KOPT-K1 (cell line): ENCODE measurements at regions not wholly inside any gene's neighbourhood (a gene's known extent, or its start where the extent isn't known, plus 50 kb on each side); places are given as distances from the start of the nearest gene placed in this dataset.

ENCODE experiments used
- H3K27ac ChIP-seq: fragments of 200-600 bp; sonication (generic); 2 replicates; pipeline ENCODE4 v1.5.1; 2016; ENCODE audit warnings: antibody characterized with exemption, mild to moderate bottlenecking, low read depth, low read length; ENCODE audit not compliant: poor library complexity, severe bottlenecking
- H3K36me3 ChIP-seq: fragments of 200-600 bp; sonication (generic); 2 replicates; pipeline ENCODE4 v1.5.1; 2017; ENCODE audit warnings: antibody characterized with exemption, mild to moderate bottlenecking, low read length, moderate library complexity; ENCODE audit not compliant: insufficient read depth
- H3K9me3 ChIP-seq: fragments of 200-600 bp; sonication (generic); 2 replicates; pipeline ENCODE4 v1.5.1; 2017; ENCODE audit warnings: antibody characterized with exemption, low read length, mild to moderate bottlenecking; ENCODE audit not compliant: insufficient read depth, poor library complexity, severe bottlenecking

DNA sequence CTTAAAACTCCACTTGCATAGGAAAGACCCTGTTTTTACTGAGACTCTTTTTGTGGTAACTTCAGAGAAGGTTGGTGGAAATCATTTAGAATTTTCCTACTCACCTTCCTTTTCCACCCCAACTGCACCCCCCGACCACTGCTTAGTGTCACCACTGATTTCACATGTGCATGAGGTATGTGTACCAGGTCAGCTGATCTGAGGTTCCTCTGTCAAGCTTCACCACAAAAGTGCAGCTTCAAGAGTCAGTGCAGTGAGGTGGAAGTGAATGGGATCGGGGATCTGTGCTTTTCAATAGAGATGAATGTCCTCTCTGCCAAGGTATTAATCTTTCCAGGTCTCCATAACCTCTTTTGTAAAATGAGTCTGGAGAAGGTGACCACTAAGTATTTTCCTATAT, 260.5 kb upstream of the WWC1 start:
- Histone ChIP-seq H3K9me3 (no peaks in the 10 kb centered on the region), H3K36me3 (no peaks in the 10 kb centered on the region), H3K27ac (no peak overlapping the region)

DNA sequence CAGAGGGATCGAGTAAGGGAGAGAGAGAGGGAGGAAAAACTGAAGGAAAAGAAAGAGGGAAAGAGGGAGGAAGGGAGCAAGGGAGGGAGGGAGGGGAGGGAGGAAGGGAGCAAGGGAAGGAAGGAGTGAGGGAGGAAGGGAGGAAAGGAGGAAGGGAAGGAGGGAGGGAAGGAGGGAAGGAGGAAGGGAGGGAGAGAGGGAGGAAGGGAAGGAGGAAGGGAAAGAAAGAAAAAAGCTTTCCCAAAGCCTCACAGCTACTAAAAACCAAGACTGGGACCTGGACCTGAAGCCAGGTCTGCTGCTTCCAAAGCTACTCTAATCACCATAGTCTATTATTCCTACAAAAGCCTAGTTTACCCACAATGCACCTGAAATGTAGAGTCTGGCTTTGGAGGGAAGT, 259.8 kb upstream of the WWC1 start:
- no peaks in the 10 kb centered on the region for H3K36me3 ChIP-seq
- H3K9me3 ChIP-seq, result no peaks in the 10 kb centered on the region
- H3K27ac ChIP-seq, result no peak overlapping the region

DNA sequence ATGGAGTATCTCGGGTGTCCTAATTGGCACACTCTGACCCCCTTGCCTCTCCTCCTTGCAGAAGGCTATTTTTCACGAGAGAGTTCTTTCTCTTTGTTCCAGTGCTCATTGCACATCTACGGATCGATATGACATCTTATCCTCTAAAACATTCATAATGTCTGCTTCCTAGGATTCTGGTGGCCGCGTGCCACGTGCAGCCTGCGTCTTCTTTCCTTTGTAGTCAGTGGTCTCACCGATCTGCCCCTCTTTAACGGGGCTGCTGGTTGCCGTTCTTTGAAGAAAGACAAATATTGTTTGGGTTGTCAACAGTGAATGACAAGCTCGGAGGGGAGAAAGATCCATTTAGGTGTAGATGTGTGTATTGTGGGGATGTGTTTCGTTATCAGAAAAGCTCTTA, 252.4 kb upstream of the WWC1 start:
- Histone ChIP-seq H3K36me3 (no peaks in the 10 kb centered on the region), H3K9me3 (no peaks in the 10 kb centered on the region), H3K27ac (no peak overlapping the region)

DNA sequence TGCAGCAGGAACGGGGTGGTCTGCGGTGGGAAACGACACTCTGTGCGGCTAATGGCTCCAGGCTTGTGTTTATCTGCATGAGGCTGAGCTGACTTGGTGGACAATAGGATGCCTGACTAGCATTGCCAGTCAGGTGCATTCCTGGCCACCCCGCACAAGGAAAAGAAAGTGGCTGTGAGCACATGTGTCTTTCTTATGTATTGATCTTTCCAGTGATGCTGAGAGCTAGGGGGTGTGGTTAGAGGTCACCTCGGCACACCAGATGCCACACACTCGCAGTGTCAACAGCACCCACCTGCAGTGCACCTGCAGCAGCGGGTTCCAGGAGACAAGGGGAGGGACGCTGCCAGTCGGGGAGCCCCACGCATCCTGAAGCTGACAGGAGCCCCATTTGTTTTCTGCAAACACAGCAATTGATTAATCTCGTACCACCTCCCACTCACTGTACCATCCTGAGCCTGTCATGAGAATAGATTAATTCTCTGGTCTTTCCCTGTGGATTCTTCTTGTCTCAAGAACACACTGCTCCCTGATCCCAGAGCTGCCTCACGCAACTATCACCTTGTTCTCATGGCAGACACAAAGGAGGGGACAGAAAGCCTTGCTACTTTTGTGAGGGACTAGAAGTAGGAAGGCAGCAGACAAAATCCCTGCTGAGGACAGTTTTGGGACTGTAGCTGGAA, 251.7 kb upstream of the WWC1 start:
- no peak overlapping the region for H3K27ac ChIP-seq
- H3K9me3 ChIP-seq, result no peaks in the 10 kb centered on the region
- H3K36me3 ChIP-seq, result no peaks in the 10 kb centered on the region

DNA sequence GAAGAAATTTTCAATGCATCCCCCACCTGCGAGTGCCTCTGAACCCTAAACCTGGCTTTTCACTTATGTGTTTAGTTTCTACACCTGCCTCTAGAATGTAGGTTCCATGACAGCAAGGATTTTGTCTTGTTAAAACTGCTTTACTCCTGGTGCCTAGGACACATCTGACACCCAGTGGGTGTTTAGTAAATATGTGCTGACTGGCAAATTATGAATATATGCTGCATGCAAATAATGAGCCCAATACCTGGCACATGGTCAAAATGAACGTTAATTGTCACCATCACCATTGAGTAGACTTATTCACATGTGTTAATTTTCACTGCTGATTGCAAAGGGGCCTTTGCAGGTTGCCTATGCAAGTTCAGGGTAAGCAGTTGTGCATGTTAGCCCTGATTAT, 249.9 kb upstream of the WWC1 start:
- Histone ChIP-seq H3K27ac (no peak overlapping the region), H3K36me3 (no peaks in the 10 kb centered on the region), H3K9me3 (no peaks in the 10 kb centered on the region)

DNA sequence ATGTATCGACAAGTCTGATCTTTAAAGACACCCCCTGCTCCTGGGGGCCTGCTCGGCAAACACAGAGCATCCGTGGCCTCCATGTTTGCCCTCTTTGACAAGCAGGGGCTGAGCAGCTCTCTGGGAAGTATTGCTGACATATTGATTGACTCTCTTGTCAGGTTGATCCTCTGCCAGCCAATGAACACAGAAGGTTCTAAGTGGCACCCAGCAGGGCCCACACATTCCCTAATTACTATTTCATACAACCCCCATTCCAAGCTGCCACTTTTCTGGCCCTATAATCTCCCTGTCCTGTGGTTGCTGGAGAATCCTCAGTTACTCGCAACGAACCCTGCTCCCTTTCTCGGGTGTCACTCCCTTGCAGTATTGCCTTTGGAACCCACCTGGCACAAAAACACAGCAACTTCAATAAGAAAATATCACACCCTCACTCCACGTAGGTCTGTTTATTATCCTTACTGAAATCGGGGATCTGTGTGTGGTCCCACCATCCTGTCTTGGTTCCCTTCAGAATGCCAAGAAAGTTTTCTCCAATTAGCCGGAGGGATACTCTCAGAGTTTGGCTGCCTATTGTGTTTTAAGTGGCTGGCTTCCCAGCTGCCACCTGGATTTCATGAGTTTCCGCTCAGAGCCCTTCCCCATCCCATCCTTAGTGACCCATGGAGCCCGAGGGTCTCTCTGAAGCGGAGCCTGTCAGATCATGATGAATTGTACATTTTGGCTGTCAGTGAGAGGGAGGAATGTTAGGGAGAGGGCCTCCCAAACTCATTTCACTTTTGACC, 249.0 kb upstream of the WWC1 start:
- Histone ChIP-seq H3K9me3 (no peaks in the 10 kb centered on the region), H3K27ac (no peak overlapping the region)

GRCh38 chr5:168046163-168046562, 245.3 kb upstream of the WWC1 start:
- Histone ChIP-seq H3K27ac (no peak overlapping the region), H3K36me3 (no peaks in the 10 kb centered on the region), H3K9me3 (no peaks in the 10 kb centered on the region)

More for the DNA sequence above, 249.0 kb upstream of the WWC1 start:
- no peaks in the 10 kb centered on the region for H3K36me3 ChIP-seq

DNA sequence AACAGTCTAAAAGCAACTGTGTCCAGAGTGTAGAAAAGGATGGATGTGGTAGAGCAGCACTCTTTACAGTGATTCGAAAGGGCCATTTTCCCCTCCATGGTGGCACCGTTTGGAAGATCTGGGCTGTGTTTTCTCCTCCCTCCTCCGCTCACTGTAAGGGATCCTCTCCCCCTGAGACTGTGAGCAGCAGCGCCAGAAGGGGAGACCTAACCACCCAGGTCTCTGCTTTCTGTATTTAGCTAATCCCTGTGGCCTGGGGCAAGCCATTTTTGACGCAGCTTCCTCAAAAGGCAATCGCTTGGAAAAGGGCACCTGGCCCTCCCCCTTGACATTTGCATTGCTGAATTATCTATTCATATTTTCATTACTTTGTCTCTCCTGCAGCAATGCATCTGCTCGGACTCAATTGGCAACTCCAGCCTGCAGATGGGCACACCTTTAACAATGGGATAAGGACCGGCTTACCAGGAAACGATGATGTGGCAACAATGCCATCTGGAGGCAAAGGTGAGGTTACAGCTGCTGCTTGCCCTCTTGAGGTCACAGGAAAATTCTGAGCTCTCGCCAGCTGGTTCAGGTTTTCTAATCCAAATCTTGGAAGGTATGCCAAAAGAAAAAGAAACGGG, 244.3 kb upstream of the WWC1 start:
- H3K36me3 ChIP-seq, result no peaks in the 10 kb centered on the region
- no peak overlapping the region for H3K27ac ChIP-seq
- no peaks in the 10 kb centered on the region for H3K9me3 ChIP-seq

GRCh38 chr5:168047669-168048111, 243.8 kb upstream of the WWC1 start:
- Histone ChIP-seq H3K27ac (no peak overlapping the region), H3K36me3 (no peaks in the 10 kb centered on the region), H3K9me3 (no peaks in the 10 kb centered on the region)

- Histone ChIP-seq H3K9me3 (no peaks in the 10 kb centered on the region), H3K36me3 (no peaks in the 10 kb centered on the region), H3K27ac (no peak overlapping the region)
Measured at GRCh38 chr5:168048486-168048885, 243.0 kb upstream of the WWC1 start.

GRCh38 chr5:168052686-168053085, 238.8 kb upstream of the WWC1 start:
- peaks cover 4% of the 10 kb centered on the region for H3K9me3 ChIP-seq
- no peaks in the 10 kb centered on the region for H3K36me3 ChIP-seq
- no peak overlapping the region for H3K27ac ChIP-seq

- Histone ChIP-seq H3K36me3 (no peaks in the 10 kb centered on the region), H3K27ac (no peak overlapping the region), H3K9me3 (peaks cover 11% of the 10 kb centered on the region)
Measured at GRCh38 chr5:168054091-168054490, 237.4 kb upstream of the WWC1 start.

DNA sequence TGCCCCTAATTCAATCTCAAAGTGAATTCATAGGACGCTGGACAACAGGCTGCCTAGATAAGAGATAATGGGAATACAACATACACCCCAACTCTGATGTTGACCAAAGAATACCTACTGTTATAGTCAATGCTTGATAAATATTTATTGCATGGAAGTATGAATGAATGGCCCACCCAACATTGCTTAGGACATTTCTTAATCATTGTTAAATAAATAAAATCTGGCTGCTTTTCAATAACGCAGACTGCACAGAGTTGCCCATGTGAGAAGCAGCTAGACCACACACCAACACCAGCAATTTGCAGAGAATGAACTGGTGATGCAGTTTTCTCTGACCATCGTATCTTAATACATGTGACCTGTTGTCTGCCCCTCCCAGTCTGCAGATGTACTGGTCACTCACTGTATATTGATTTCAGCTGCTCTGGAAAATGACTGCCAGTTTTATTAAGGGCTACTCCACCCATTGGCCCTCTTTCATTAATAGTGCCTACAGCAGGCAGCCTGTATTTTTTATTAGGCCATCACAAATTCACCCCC, 236.2 kb upstream of the WWC1 start:
- Histone ChIP-seq H3K9me3 (peaks cover 11% of the 10 kb centered on the region), H3K27ac (no peak overlapping the region), H3K36me3 (no peaks in the 10 kb centered on the region)

GRCh38 chr5:168055961-168056360, 235.5 kb upstream of the WWC1 start:
- H3K36me3 ChIP-seq, result no peaks in the 10 kb centered on the region
- H3K27ac ChIP-seq, result no peak overlapping the region
- H3K9me3 ChIP-seq, result peaks cover 11% of the 10 kb centered on the region

- Histone ChIP-seq H3K9me3 (peaks cover 11% of the 10 kb centered on the region), H3K36me3 (no peaks in the 10 kb centered on the region), H3K27ac (no peak overlapping the region)
Measured at GRCh38 chr5:168056499-168057182, 234.8 kb upstream of the WWC1 start.
